ENCODE measurements at regions not wholly inside any gene's neighbourhood (a gene's known extent, or its start where the extent isn't known, plus 50 kb on each side); places are given as distances from the start of the nearest gene placed in this dataset.

DNA sequence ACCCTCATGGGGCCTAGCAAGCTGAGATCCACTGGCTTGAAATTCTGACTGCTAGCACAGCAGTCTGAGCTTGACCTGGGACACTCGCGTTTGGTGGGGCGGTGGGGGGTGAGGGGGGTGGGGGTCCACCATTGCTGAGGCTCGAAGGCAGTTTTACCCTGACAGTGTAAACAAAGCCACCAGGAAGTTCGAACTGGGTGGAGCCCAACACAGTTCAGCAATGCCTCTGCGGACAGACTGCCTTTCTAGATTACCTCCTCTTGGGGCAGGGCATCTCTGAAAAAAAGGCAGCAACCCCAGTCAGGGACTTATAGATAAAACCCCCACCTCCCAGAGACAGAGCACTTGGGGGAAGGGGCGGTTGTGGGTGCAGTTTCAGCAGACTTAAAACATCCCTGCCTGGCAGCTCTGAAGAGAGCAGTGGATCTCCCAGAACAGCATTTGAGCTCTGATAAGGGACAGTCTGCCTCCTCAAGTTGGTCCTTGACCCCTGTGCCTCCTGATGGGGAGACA is 149.7 kb upstream of the TANK start:
- Mint-ChIP-seq H3K9me3 (peaks cover 2 to 29% (median 11%) of the 10 kb centered on the region in 8 donors), H3K27ac (no peak overlapping the region), H3K36me3 (peaks cover 0 to 4% of the 10 kb centered on the region in 2 donors), H3K27me3 (peaks cover 13 to 26% of the 10 kb centered on the region in 2 donors), H3K4me3 (no peak overlapping the region), H3K4me1 (no peaks in the 10 kb centered on the region)
- intact Hi-C loops (cut with micrococcal nuclease), result no loop called here
- Histone ChIP-seq H3K36me3 (ENCODE audit: insufficient read depth, low read length) (no peaks in the 10 kb centered on the region), H3K27me3 (ENCODE audit: insufficient read depth, low read length) (no peaks in the 10 kb centered on the region), H3K4me1 (ENCODE audit: insufficient read depth, low read length) (no peaks in the 10 kb centered on the region), H3K9me3 (ENCODE audit: control insufficient read depth in 1 of 2, low read length in 2 of 2) (no peaks in the 10 kb centered on the region), H3K27ac (ENCODE audit: low read depth, low read length) (no peak overlapping the region), H3K4me3 (ENCODE audit: low read length in 2 of 2) (no peak overlapping the region)
- CTCF ChIA-PET (ENCODE audit: partially characterized antibody), result no interaction called here
- DNase-seq, result no peak
- POLR2A ChIA-PET (ENCODE audit: partially characterized antibody), result no interaction called here

DNA sequence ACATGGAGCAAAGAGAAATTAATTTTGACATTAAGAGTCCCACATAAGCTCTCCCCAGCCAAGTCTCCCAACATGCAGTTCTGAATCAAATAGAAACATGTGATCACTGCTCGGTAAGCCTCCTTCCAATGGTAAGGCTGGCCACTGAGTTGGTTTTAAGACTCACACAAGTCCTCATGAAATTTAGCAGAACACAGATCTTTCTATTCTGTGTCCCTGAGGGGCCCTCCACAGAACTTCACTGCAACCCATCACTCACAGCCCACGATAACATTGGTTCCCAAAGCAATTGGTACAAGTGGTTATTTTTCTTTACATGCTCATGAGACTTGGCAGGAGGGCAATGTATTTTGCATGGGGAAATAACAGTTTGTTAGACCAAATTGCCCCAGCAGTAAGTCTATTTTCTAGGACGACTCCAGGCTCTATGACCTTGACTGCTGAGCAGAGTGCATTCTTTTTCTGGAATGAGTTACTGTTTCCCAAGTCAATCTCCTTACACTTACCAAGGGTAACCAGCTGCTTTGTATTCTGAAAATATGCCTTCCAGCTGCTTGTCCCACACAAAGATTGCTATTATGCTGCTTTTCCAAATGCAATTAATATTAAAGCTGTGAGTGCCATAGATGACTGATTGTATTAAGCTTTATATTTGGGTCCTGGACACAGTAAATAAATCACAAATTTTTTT is 142.3 kb upstream of the TANK start:
- intact Hi-C loops (cut with micrococcal nuclease), result no loop called here
- H3K9me3 ChIP-seq (ENCODE audit: control insufficient read depth in 1 of 2, low read length in 2 of 2), result no peaks in the 10 kb centered on the region
- Mint-ChIP-seq H3K4me3 (no peak overlapping the region), H3K4me1 (no peaks in the 10 kb centered on the region), H3K36me3 (peaks cover 0 to 5% of the 10 kb centered on the region in 2 donors), H3K27ac (no peak overlapping the region), H3K27me3 (peaks cover 2 to 4% of the 10 kb centered on the region in 2 donors), H3K9me3 (peaks cover 2 to 21% (median 10%) of the 10 kb centered on the region in 8 donors)
- ChIA-PET POLR2A (ENCODE audit: partially characterized antibody) (no interaction called here), CTCF (ENCODE audit: partially characterized antibody) (no interaction called here)
- no peaks in the 10 kb centered on the region for H3K36me3 ChIP-seq (ENCODE audit: insufficient read depth, low read length)
- no peak overlapping the region for H3K4me3 ChIP-seq (ENCODE audit: low read length in 2 of 2)
- no peak overlapping the region for H3K27ac ChIP-seq (ENCODE audit: low read depth, low read length)
- H3K27me3 ChIP-seq (ENCODE audit: insufficient read depth, low read length), result no peaks in the 10 kb centered on the region
- no peaks in the 10 kb centered on the region for H3K4me1 ChIP-seq (ENCODE audit: insufficient read depth, low read length)
- DNase-seq, result no peak

DNA sequence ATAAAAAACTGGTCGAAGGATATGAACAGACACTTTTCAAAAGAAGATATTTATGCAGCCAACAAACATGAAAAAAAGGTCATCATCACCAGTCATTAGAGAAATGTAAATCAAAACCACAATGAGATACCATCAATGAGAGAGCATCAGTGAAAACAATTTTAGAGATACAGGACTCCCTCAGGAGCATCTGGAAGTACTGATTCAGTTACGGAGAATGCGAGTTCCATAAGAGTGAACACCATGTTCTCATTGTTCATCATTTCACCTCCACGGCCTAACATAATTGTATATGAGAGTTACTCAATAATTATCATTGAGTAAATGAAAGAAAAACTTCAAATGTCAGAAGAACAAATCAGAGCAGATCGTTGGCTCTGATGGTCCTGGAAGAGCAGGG is 140.9 kb upstream of the TANK start:
- Mint-ChIP-seq H3K27ac (no peak overlapping the region), H3K9me3 (peaks cover 2 to 17% (median 10%) of the 10 kb centered on the region in 8 donors), H3K4me1 (no peaks in the 10 kb centered on the region), H3K36me3 (peaks cover 0 to 5% of the 10 kb centered on the region in 2 donors), H3K4me3 (no peak overlapping the region), H3K27me3 (peaks cover 4% of the 10 kb centered on the region in 2 donors)
- CTCF ChIA-PET (ENCODE audit: partially characterized antibody), result no interaction called here
- POLR2A ChIA-PET (ENCODE audit: partially characterized antibody), result no interaction called here
- intact Hi-C loops (cut with micrococcal nuclease), result no loop called here
- no peaks in the 10 kb centered on the region for H3K9me3 ChIP-seq (ENCODE audit: control insufficient read depth in 1 of 2, low read length in 2 of 2)
- H3K27me3 ChIP-seq (ENCODE audit: insufficient read depth, low read length), result no peaks in the 10 kb centered on the region
- no peak overlapping the region for H3K27ac ChIP-seq (ENCODE audit: low read depth, low read length)
- DNase-seq, result no peak
- H3K36me3 ChIP-seq (ENCODE audit: insufficient read depth, low read length), result no peaks in the 10 kb centered on the region
- H3K4me3 ChIP-seq (ENCODE audit: low read length in 2 of 2), result no peak overlapping the region
- no peaks in the 10 kb centered on the region for H3K4me1 ChIP-seq (ENCODE audit: insufficient read depth, low read length)

DNA sequence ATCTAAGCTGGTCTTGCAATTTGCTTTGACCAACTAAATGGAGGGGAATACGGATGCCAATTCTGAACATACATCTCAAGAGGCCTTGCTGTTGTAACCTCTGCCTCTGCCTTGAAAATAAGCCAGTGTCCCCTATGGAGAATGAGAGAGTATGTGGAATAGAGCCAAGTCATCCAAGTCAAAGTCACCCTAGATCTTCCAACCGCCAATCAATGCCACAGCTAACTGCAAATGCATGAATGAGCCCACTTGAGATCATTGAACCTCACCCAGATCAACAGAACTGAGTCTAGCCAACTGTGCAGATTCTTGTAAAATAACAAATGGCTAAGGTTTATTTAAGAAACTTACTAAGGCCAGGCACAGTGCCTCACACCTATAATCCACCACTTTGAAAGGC is 139.8 kb upstream of the TANK start:
- no peak for DNase-seq
- CTCF ChIA-PET (ENCODE audit: partially characterized antibody), result no interaction called here
- Mint-ChIP-seq H3K4me1 (no peaks in the 10 kb centered on the region), H3K9me3 (peaks cover 0 to 6% (median 2%) of the 10 kb centered on the region in 8 donors), H3K4me3 (no peak overlapping the region), H3K36me3 (peaks cover 0 to 2% of the 10 kb centered on the region in 2 donors), H3K27me3 (peaks cover 0 to 4% of the 10 kb centered on the region in 2 donors), H3K27ac (no peak overlapping the region)
- Histone ChIP-seq H3K9me3 (ENCODE audit: control insufficient read depth in 1 of 2, low read length in 2 of 2) (no peaks in the 10 kb centered on the region), H3K4me3 (ENCODE audit: low read length in 2 of 2) (no peak overlapping the region), H3K27me3 (ENCODE audit: insufficient read depth, low read length) (no peaks in the 10 kb centered on the region), H3K27ac (ENCODE audit: low read depth, low read length) (no peak overlapping the region), H3K36me3 (ENCODE audit: insufficient read depth, low read length) (no peaks in the 10 kb centered on the region), H3K4me1 (ENCODE audit: insufficient read depth, low read length) (no peaks in the 10 kb centered on the region)
- intact Hi-C loops (cut with micrococcal nuclease), result no loop called here
- POLR2A ChIA-PET (ENCODE audit: partially characterized antibody), result no interaction called here

DNA sequence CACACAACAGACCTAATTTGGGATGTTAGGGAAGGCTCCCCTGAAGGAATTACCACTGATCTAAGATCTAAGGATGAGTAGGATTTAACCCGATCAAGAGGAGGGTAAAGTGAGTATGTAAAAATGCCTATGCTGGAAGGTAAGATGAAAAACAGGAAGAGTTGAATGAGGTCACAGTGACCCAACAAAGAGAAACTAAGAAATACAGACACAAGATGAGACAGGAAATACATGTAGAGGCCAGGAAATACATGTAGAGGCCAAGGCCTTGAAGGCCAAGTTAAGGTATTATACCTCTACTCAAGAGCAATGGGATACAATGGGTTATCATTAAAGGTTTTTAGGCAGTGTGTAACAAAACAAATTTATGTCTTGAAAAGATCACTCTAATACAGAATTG is 131.6 kb upstream of the TANK start:
- Histone ChIP-seq H3K4me1 (ENCODE audit: insufficient read depth, low read length) (no peaks in the 10 kb centered on the region), H3K9me3 (ENCODE audit: control insufficient read depth in 1 of 2, low read length in 2 of 2) (no peaks in the 10 kb centered on the region), H3K4me3 (ENCODE audit: low read length in 2 of 2) (no peak overlapping the region), H3K36me3 (ENCODE audit: insufficient read depth, low read length) (no peaks in the 10 kb centered on the region), H3K27ac (ENCODE audit: low read depth, low read length) (no peak overlapping the region), H3K27me3 (ENCODE audit: insufficient read depth, low read length) (no peaks in the 10 kb centered on the region)
- peak in 2 of 5 donors; percentile 1 to 6 for DNase-seq
- peaks cover 0 to 7% (median 0%) of the 10 kb centered on the region in 8 donors for H3K9me3 Mint-ChIP-seq
- intact Hi-C loops (cut with micrococcal nuclease), result no loop called here
- H3K27ac Mint-ChIP-seq, result peak overlapping the region in 4 of 7 donors; percentile 7 to 73 (median 36)
- ChIA-PET POLR2A (ENCODE audit: partially characterized antibody) (no interaction called here), CTCF (ENCODE audit: partially characterized antibody) (no interaction called here)
- peaks cover 0 to 2% of the 10 kb centered on the region in 2 donors for H3K27me3 Mint-ChIP-seq
- H3K4me1 Mint-ChIP-seq, result peaks cover 5 to 6% (median 5%) of the 10 kb centered on the region in 4 donors
- H3K36me3 Mint-ChIP-seq, result no peaks in the 10 kb centered on the region
- peak overlapping the region in 2 of 8 donors; percentile 4 to 43 for H3K4me3 Mint-ChIP-seq

DNA sequence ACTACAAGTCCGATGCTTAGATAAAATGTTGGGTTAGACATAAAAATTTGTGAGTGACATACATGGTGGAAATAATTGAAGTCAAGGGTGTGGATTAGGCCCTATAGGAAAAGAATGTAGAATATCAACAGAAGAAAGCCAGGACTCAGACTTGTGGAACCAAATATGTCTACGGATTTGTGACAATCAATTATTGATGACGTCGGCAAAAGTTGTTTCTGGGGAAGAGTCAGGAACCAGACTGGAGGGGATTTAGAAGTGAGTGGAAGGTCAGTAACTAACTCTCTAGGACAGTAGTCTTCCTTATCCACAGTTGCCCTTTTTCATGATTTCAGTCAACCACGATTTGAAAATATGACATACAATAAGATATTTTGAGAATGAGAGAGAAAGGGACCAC is 130.9 kb upstream of the TANK start:
- Mint-ChIP-seq H3K4me3 (no peak overlapping the region), H3K36me3 (no peaks in the 10 kb centered on the region), H3K9me3 (peaks cover 0 to 7% (median 0%) of the 10 kb centered on the region in 8 donors), H3K27me3 (no peaks in the 10 kb centered on the region), H3K27ac (no peak overlapping the region), H3K4me1 (peaks cover 5 to 6% (median 5%) of the 10 kb centered on the region in 4 donors)
- Histone ChIP-seq H3K9me3 (ENCODE audit: control insufficient read depth in 1 of 2, low read length in 2 of 2) (no peaks in the 10 kb centered on the region), H3K4me3 (ENCODE audit: low read length in 2 of 2) (no peak overlapping the region), H3K27ac (ENCODE audit: low read depth, low read length) (no peak overlapping the region), H3K27me3 (ENCODE audit: insufficient read depth, low read length) (no peaks in the 10 kb centered on the region), H3K4me1 (ENCODE audit: insufficient read depth, low read length) (no peaks in the 10 kb centered on the region), H3K36me3 (ENCODE audit: insufficient read depth, low read length) (no peaks in the 10 kb centered on the region)
- no peak for DNase-seq
- ChIA-PET CTCF (ENCODE audit: partially characterized antibody) (no interaction called here), POLR2A (ENCODE audit: partially characterized antibody) (no interaction called here)
- intact Hi-C loops (cut with micrococcal nuclease), result no loop called here

DNA sequence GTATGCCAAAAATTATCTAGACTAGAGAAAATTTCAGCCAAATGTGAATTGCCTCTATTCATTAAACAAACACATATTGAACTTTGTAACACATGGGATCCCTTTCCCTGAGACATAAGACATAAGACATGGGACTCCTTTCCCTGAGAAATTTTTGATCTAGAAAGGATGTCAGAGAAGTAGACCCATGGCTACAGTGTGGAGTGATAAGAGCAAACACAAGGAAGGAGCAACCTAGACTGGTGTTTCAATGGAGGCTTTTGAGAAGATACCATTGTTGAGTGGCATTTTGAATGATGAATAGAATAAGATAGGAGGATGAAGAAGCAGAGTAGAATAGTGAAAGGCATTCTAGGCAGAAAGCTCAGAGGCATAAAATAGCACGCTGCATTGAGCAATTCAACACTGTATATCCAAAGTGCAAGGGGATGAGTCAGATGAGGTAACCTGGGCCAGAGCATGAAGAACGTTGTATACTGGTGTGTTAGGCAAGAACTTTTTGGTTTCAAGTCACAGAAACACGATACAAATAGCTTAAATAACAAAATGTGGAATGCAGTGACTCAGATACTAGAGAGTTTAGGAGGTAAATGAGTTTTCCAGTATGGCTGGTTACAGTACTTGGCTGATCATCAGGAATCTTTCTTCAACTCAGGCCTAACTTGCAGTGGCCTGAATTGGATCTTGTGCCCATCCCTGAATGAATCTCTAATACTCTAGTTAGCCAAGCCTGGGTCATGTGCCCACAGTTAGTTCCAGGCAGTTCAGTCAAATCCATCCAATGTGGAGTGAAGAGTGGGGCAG is 129.8 kb upstream of the TANK start:
- intact Hi-C loops (cut with micrococcal nuclease), result no loop called here
- POLR2A ChIA-PET (ENCODE audit: partially characterized antibody), result no interaction called here
- H3K4me3 Mint-ChIP-seq, result no peak overlapping the region

More for the DNA sequence above, 129.8 kb upstream of the TANK start:
- Histone ChIP-seq H3K27me3 (ENCODE audit: insufficient read depth, low read length) (no peaks in the 10 kb centered on the region), H3K27ac (ENCODE audit: low read depth, low read length) (no peak overlapping the region), H3K4me1 (ENCODE audit: insufficient read depth, low read length) (no peaks in the 10 kb centered on the region), H3K36me3 (ENCODE audit: insufficient read depth, low read length) (no peaks in the 10 kb centered on the region), H3K4me3 (ENCODE audit: low read length in 2 of 2) (no peak overlapping the region), H3K9me3 (ENCODE audit: control insufficient read depth in 1 of 2, low read length in 2 of 2) (no peaks in the 10 kb centered on the region)
- peaks cover 0 to 7% (median 2%) of the 10 kb centered on the region in 8 donors for H3K9me3 Mint-ChIP-seq
- H3K27ac Mint-ChIP-seq, result no peak overlapping the region
- CTCF ChIA-PET (ENCODE audit: partially characterized antibody), result no interaction called here
- peaks cover 1% of the 10 kb centered on the region in 2 donors for H3K27me3 Mint-ChIP-seq
- H3K4me1 Mint-ChIP-seq, result peaks cover 5 to 6% (median 5%) of the 10 kb centered on the region in 4 donors
- no peaks in the 10 kb centered on the region for H3K36me3 Mint-ChIP-seq
- DNase-seq, result no peak

Measured in CD4-positive, alpha-beta memory T cell (primary cell).